ENCODE measurements at regions not wholly inside any gene's neighbourhood (a gene's known extent, or its start where the extent isn't known, plus 50 kb on each side); places are given as distances from the start of the nearest gene placed in this dataset.
"Not testable (repeated sequence)": the region's sequence is repeated elsewhere in the genome, so short reads cannot be mapped to it uniquely, and the experiment has no call there.

- ATAC-seq: no peak
Measured at GRCh38 chr17:21756856-21757619, 64.7 kb downstream of the KCNJ18 start.

- ATAC-seq: not testable (repeated sequence)
Measured at GRCh38 chr17:21759636-21760035, 67.3 kb downstream of the KCNJ18 start.

GRCh38 chr17:21763738-21764340, 71.5 kb downstream of the KCNJ18 start:
- not testable (repeated sequence) for ATAC-seq

GRCh38 chr17:21765651-21766290, 73.4 kb downstream of the KCNJ18 start:
- not testable (repeated sequence) for ATAC-seq

GRCh38 chr17:21766565-21766964, 74.2 kb downstream of the KCNJ18 start:
- ATAC-seq: not testable (repeated sequence)

GRCh38 chr17:21767162-21768156, 75.1 kb downstream of the KCNJ18 start:
- ATAC-seq: not testable (repeated sequence)

GRCh38 chr17:21768244-21768643, 75.9 kb downstream of the KCNJ18 start:
- not testable (repeated sequence) for ATAC-seq

GRCh38 chr17:21768729-21769462, 76.6 kb downstream of the KCNJ18 start:
- not testable (repeated sequence) for ATAC-seq

GRCh38 chr17:21769781-21770180, 77.5 kb downstream of the KCNJ18 start:
- ATAC-seq: not testable (repeated sequence)

GRCh38 chr17:21770466-21771446, 78.4 kb downstream of the KCNJ18 start:
- peak; percentile 86 for ATAC-seq

- ATAC-seq: no peak
Measured at GRCh38 chr17:21772321-21772720, 80.0 kb downstream of the KCNJ18 start.

GRCh38 chr17:21772991-21773713, 80.8 kb downstream of the KCNJ18 start:
- not testable (repeated sequence) for ATAC-seq

- ATAC-seq: no peak
Measured at GRCh38 chr17:21774263-21774662, 81.9 kb downstream of the KCNJ18 start.

- not testable (repeated sequence) for ATAC-seq
Measured at GRCh38 chr17:21775566-21775965, 83.2 kb downstream of the KCNJ18 start.

- not testable (repeated sequence) for ATAC-seq
Measured at GRCh38 chr17:21776921-21777320, 84.6 kb downstream of the KCNJ18 start.

- ATAC-seq: not testable (repeated sequence)
Measured at GRCh38 chr17:21778866-21779265, 86.5 kb downstream of the KCNJ18 start.

GRCh38 chr17:21780293-21780888, 88.1 kb downstream of the KCNJ18 start:
- ATAC-seq: not testable (repeated sequence)

GRCh38 chr17:21780919-21781665, 88.8 kb downstream of the KCNJ18 start:
- not testable (repeated sequence) for ATAC-seq

All from esophagus mucosa (tissue), 1 donor.